ENCODE measurements at regions not wholly inside any gene's neighbourhood (a gene's known extent, or its start where the extent isn't known, plus 50 kb on each side); places are given as distances from the start of the nearest gene placed in this dataset.
A peak's percentile ranks its signal among the peaks of the same experiment; 100 is the strongest.
"Not testable (repeated sequence)": the region's sequence is repeated elsewhere in the genome, so short reads cannot be mapped to it uniquely, and the experiment has no call there.

GRCh38 chr1:219323426-219323825, 149.7 kb downstream of the LYPLAL1 start:
- ATAC-seq: peak; percentile 7; the same call in 1 of the 3 replicates
- TF ChIP-seq RARB (CRISPR knock-in tag; IDR thresholded peaks at IDR 0.05) (no peak), TOX (CRISPR knock-in tag; IDR thresholded peaks at IDR 0.05; ENCODE audit: borderline replicate concordance) (no peak), ISL1 (CRISPR knock-in tag; IDR thresholded peaks at IDR 0.05) (no peak)

GRCh38 chr1:219322766-219323165, 149.1 kb downstream of the LYPLAL1 start:
- TF ChIP-seq TOX (CRISPR knock-in tag; IDR thresholded peaks at IDR 0.05; ENCODE audit: borderline replicate concordance) (no peak), ESRRG (CRISPR knock-in tag; IDR thresholded peaks at IDR 0.05) (no peak), ZNF70 (CRISPR knock-in tag; IDR thresholded peaks at IDR 0.05) (no peak), ZNF565 (CRISPR knock-in tag; conservative IDR thresholded peaks at IDR 0.05; ENCODE audit: low read depth) (no peak), ZFP30 (CRISPR knock-in tag; IDR thresholded peaks at IDR 0.05) (no peak), CSDC2 (CRISPR knock-in tag; IDR thresholded peaks at IDR 0.05) (no peak), ISL1 (CRISPR knock-in tag; IDR thresholded peaks at IDR 0.05) (no peak), POU6F1 (CRISPR knock-in tag; IDR thresholded peaks at IDR 0.05; ENCODE audit: borderline replicate concordance, low read depth) (no peak), ZNF8 (CRISPR knock-in tag; IDR thresholded peaks at IDR 0.05) (no peak), TSHZ2 (CRISPR knock-in tag; IDR thresholded peaks at IDR 0.05) (no peak), TCF4 (CRISPR knock-in tag; IDR thresholded peaks at IDR 0.05; ENCODE audit: borderline replicate concordance) (no peak), BACH2 (CRISPR knock-in tag; IDR thresholded peaks at IDR 0.05; ENCODE audit: borderline replicate concordance) (no peak), ZC3H10 (CRISPR knock-in tag; IDR thresholded peaks at IDR 0.05) (no peak)
- ATAC-seq: no peak

- not testable (repeated sequence) for ATAC-seq
These were observed 146.9 kb downstream of the LYPLAL1 start for GRCh38 chr1:219320563-219320962.

GRCh38 chr1:219318826-219319225, 145.1 kb downstream of the LYPLAL1 start:
- ATAC-seq: no peak

More at GRCh38 chr1:219318826-219319225, 145.1 kb downstream of the LYPLAL1 start:
- TF ChIP-seq ARNTL (CRISPR knock-in tag; IDR thresholded peaks at IDR 0.05; ENCODE audit: borderline replicate concordance, low read depth) (no peak), ZNF70 (CRISPR knock-in tag; IDR thresholded peaks at IDR 0.05) (no peak), ZC3H10 (CRISPR knock-in tag; IDR thresholded peaks at IDR 0.05) (no peak), OSR1 (CRISPR knock-in tag; IDR thresholded peaks at IDR 0.05) (no peak), ZFP3 (CRISPR knock-in tag; IDR thresholded peaks at IDR 0.05) (no peak), TCF4 (CRISPR knock-in tag; IDR thresholded peaks at IDR 0.05; ENCODE audit: borderline replicate concordance) (no peak), TOX (CRISPR knock-in tag; IDR thresholded peaks at IDR 0.05; ENCODE audit: borderline replicate concordance) (no peak), POU6F1 (CRISPR knock-in tag; IDR thresholded peaks at IDR 0.05; ENCODE audit: borderline replicate concordance, low read depth) (no peak), CSDC2 (CRISPR knock-in tag; IDR thresholded peaks at IDR 0.05) (no peak), ESRRG (CRISPR knock-in tag; IDR thresholded peaks at IDR 0.05) (no peak), ISL1 (CRISPR knock-in tag; IDR thresholded peaks at IDR 0.05) (no peak), CSRNP3 (CRISPR knock-in tag; IDR thresholded peaks at IDR 0.05) (no peak), PPARA (CRISPR knock-in tag; IDR thresholded peaks at IDR 0.05; ENCODE audit: borderline replicate concordance) (no peak), BACH2 (CRISPR knock-in tag; IDR thresholded peaks at IDR 0.05; ENCODE audit: borderline replicate concordance) (no peak), ZNF565 (CRISPR knock-in tag; conservative IDR thresholded peaks at IDR 0.05; ENCODE audit: low read depth) (no peak), PATZ1 (CRISPR knock-in tag; IDR thresholded peaks at IDR 0.05; ENCODE audit: borderline replicate concordance) (no peak), CREB5 (CRISPR knock-in tag; IDR thresholded peaks at IDR 0.05; ENCODE audit: low read depth) (no peak)
